Thoracic aorta (tissue), 2 donors: ENCODE measurements at regions not wholly inside any gene's neighbourhood (a gene's known extent, or its start where the extent isn't known, plus 50 kb on each side); places are given as distances from the start of the nearest gene placed in this dataset.

ENCODE experiments used
- ATAC-seq: fragments of 150-250 bp; one replicate; pipeline ENCODE4 v1.8.0; 2017; ENCODE audit warnings: low read depth; ENCODE audit not compliant: insufficient number of reproducible peaks, low FRiP score
- DNase-seq: peaks from one replicate; pipeline ENCODE4 v3.0.0-alpha.2; 2020; ENCODE audit warnings: low spot score
- H3K27ac ChIP-seq, 2 donors: fragments of 200-600 bp; sonication (generic); 1 replicate in 1 of 2; 2 replicates in 1 of 2; pipeline ENCODE4 v1.5.1; 2016; ENCODE audit warnings: mild to moderate bottlenecking in 2 of 2, moderate library complexity in 2 of 2
- H3K27me3 ChIP-seq: fragments of 200-600 bp; sonication (generic); replicated peaks from 2 replicates; pipeline ENCODE4 v1.6.0; 2016; ENCODE audit warnings: mild to moderate bottlenecking; ENCODE audit not compliant: insufficient read depth
- H3K36me3 ChIP-seq: fragments of 200-600 bp; sonication (generic); one replicate; pipeline ENCODE4 v1.5.1; 2016
- H3K4me1 ChIP-seq, 2 donors: fragments of 200-600 bp; sonication (generic); 1 replicate in 1 of 2; 2 replicates in 1 of 2; pipeline versions ENCODE4 v1.5.1 to v1.6.0; 2016; ENCODE audit warnings: low read depth in 2 of 2, mild to moderate bottlenecking in 1 of 2; ENCODE audit not compliant: control insufficient read depth in 1 of 2
- H3K4me3 ChIP-seq: fragments of 200-600 bp; sonication (generic); 2 replicates; pipeline ENCODE4 v1.5.1; 2016; ENCODE audit warnings: mild to moderate bottlenecking
- H3K9me3 ChIP-seq: fragments of 200-600 bp; sonication (generic); 2 replicates; pipeline ENCODE4 v1.5.1; 2016
- TF ChIP-seq, protein P1 (sequence below): fragments of 200-600 bp; sonication (generic); IDR thresholded peaks from one replicate; pipeline ENCODE4 v1.5.1; 2019; ENCODE audit warnings: antibody characterized with exemption

- Histone ChIP-seq H3K27ac (no peak overlapping the region), H3K4me3 (no peak overlapping the region), H3K36me3 (no peaks in the 10 kb centered on the region), H3K9me3 (no peaks in the 10 kb centered on the region), H3K4me1 (peaks cover 0 to 4% of the 10 kb centered on the region in 2 donors), H3K27me3 (no peaks in the 10 kb centered on the region)
- TF ChIP-seq, protein P1, sequence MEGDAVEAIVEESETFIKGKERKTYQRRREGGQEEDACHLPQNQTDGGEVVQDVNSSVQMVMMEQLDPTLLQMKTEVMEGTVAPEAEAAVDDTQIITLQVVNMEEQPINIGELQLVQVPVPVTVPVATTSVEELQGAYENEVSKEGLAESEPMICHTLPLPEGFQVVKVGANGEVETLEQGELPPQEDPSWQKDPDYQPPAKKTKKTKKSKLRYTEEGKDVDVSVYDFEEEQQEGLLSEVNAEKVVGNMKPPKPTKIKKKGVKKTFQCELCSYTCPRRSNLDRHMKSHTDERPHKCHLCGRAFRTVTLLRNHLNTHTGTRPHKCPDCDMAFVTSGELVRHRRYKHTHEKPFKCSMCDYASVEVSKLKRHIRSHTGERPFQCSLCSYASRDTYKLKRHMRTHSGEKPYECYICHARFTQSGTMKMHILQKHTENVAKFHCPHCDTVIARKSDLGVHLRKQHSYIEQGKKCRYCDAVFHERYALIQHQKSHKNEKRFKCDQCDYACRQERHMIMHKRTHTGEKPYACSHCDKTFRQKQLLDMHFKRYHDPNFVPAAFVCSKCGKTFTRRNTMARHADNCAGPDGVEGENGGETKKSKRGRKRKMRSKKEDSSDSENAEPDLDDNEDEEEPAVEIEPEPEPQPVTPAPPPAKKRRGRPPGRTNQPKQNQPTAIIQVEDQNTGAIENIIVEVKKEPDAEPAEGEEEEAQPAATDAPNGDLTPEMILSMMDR = no peak
- ATAC-seq = no peak
- no peak for DNase-seq
These were observed 899.5 kb downstream of the TLE1 start for GRCh38 chr9:80789831-80790230.

GRCh38 chr9:80787636-80788035, 901.7 kb downstream of the TLE1 start:
- ATAC-seq (no peak), DNase-seq (no peak)
- TF ChIP-seq, protein P1 = no peak
- H3K27me3 ChIP-seq = no peaks in the 10 kb centered on the region
- peaks cover 0 to 4% of the 10 kb centered on the region in 2 donors for H3K4me1 ChIP-seq
- H3K27ac ChIP-seq = no peak overlapping the region
- H3K36me3 ChIP-seq = no peaks in the 10 kb centered on the region
- no peak overlapping the region for H3K4me3 ChIP-seq
- H3K9me3 ChIP-seq = no peaks in the 10 kb centered on the region

GRCh38 chr9:80784647-80785046, 904.7 kb downstream of the TLE1 start:
- no peak overlapping the region for H3K4me3 ChIP-seq
- no peaks in the 10 kb centered on the region for H3K9me3 ChIP-seq
- TF ChIP-seq, protein P1 = no peak
- H3K27ac ChIP-seq = no peak overlapping the region
- DNase-seq (no peak), ATAC-seq (no peak)
- no peaks in the 10 kb centered on the region for H3K36me3 ChIP-seq
- H3K27me3 ChIP-seq = no peaks in the 10 kb centered on the region
- no peaks in the 10 kb centered on the region for H3K4me1 ChIP-seq

DNA sequence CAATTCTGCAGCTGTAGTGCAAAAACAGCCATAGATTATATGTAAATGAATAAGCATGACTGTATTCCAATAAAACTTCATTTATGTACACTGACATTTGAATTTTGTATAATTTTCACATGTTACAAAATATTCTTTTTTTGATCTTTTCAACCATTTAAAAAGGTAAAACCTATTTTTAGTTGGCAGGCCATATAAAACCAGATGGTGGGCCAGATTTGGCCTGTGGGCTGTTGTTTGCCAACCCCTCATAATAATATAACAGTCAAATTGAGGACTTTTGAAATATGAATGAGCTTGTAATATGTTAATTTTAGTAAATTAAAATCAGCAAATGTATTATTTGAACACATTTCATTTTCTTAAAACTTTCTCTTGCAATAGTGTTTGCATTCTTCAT, 913.4 kb downstream of the TLE1 start:
- ATAC-seq = no peak
- TF ChIP-seq, protein P1 = no peak
- Histone ChIP-seq H3K36me3 (no peaks in the 10 kb centered on the region), H3K27me3 (no peaks in the 10 kb centered on the region), H3K9me3 (no peaks in the 10 kb centered on the region), H3K27ac (no peak overlapping the region), H3K4me1 (no peaks in the 10 kb centered on the region), H3K4me3 (no peak overlapping the region)
- no peak for DNase-seq

- no peak overlapping the region for H3K4me3 ChIP-seq
- H3K4me1 ChIP-seq = no peaks in the 10 kb centered on the region
- DNase-seq = no peak
- no peaks in the 10 kb centered on the region for H3K36me3 ChIP-seq
- no peaks in the 10 kb centered on the region for H3K27me3 ChIP-seq
- no peaks in the 10 kb centered on the region for H3K9me3 ChIP-seq
- no peak for ATAC-seq
- TF ChIP-seq, protein P1 = no peak
- H3K27ac ChIP-seq = no peak overlapping the region
These were observed 913.8 kb downstream of the TLE1 start for GRCh38 chr9:80775530-80775929.
